PC-3 (cell line): ENCODE measurements at regions not wholly inside any gene's neighbourhood (a gene's known extent, or its start where the extent isn't known, plus 50 kb on each side); places are given as distances from the start of the nearest gene placed in this dataset.

Source experiments
- ATAC-seq: fragments of 200-7000 bp; cut with Tn5 transposase; 2 replicates; pipeline ENCODE4 v1.9.1; 2020; ENCODE audit warnings: mild to moderate bottlenecking, moderate library complexity
- BruUV-seq: library from RNA; stranded (reverse); fragments of 400-500 nt; replicated peaks from 2 replicates; lab custom pipeline; 2021; lab: Mats Ljungman, UMichigan
- CTCF ChIA-PET: fragments of 300-600 bp; sonication (Branson Sonifier 250); formaldehyde crosslinking; loops from one replicate; lab custom pipeline; 2022; ENCODE audit warnings: antibody characterized with exemption; lab: Charles Lee
- POLR2A ChIA-PET: fragments of 300-600 bp; sonication (Branson Sonifier 250); formaldehyde crosslinking; loops from one replicate; lab custom pipeline; 2022; ENCODE audit warnings: antibody characterized with exemption; ENCODE audit not compliant: unreplicated experiment; lab: Charles Lee
- DNase-seq: peaks from one replicate; pipeline ENCODE4 v3.0.0-alpha.2; 2015
- H2AFZ ChIP-seq: fragments of 300-600 bp; sonication (generic); 2 replicates; pipeline ENCODE4 v1.6.0; 2016; ENCODE audit warnings: antibody characterized with exemption, low read length
- H3F3A ChIP-seq: fragments of 300-600 bp; sonication (generic); one replicate; pipeline ENCODE4 v1.6.0; 2017; ENCODE audit warnings: antibody characterized with exemption, low read length, control low read depth, mild to moderate bottlenecking; ENCODE audit not compliant: unreplicated experiment
- H3K27ac ChIP-seq: fragments of 300-600 bp; sonication (generic); 2 replicates; pipeline ENCODE4 v1.5.1; 2016; ENCODE audit warnings: mild to moderate bottlenecking, low read length
- H3K27me3 ChIP-seq: fragments of 300-600 bp; sonication (generic); 2 replicates; pipeline ENCODE4 v1.6.1; 2016; ENCODE audit warnings: low read length, mixed read lengths
- H3K36me3 ChIP-seq: fragments of 300-600 bp; sonication (generic); 2 replicates; pipeline ENCODE4 v1.6.1; 2016; ENCODE audit warnings: low read depth, mixed run types, low read length, mixed read lengths
- H3K4me1 ChIP-seq: fragments of 300-600 bp; sonication (generic); 2 replicates; pipeline ENCODE4 v1.5.1; 2016; ENCODE audit warnings: low read length; ENCODE audit not compliant: insufficient read depth
- H3K4me2 ChIP-seq: fragments of 300-600 bp; sonication (generic); 2 replicates; pipeline ENCODE4 v1.6.0; 2016; ENCODE audit warnings: low read length
- H3K4me3 ChIP-seq: fragments of 300-600 bp; sonication (generic); 2 replicates; pipeline ENCODE4 v1.5.1; 2016; ENCODE audit warnings: mild to moderate bottlenecking, low read length, mixed read lengths
- H3K79me2 ChIP-seq: fragments of 300-600 bp; sonication (generic); 2 replicates; pipeline ENCODE4 v1.6.1; 2017; ENCODE audit warnings: low read length, mixed read lengths
- H3K9ac ChIP-seq: fragments of 300-600 bp; sonication (generic); 2 replicates; pipeline ENCODE4 v1.6.0; 2016; ENCODE audit warnings: mild to moderate bottlenecking, low read length
- H3K9me2 ChIP-seq: fragments of 300-600 bp; sonication (generic); replicated peaks from 2 replicates; pipeline ENCODE4 v1.6.1; 2016; ENCODE audit warnings: mixed run types, low read length, mixed read lengths
- H3K9me3 ChIP-seq: fragments of 300-600 bp; sonication (generic); 2 replicates; pipeline ENCODE4 v1.6.1; 2016; ENCODE audit warnings: low read length, mixed read lengths
- H4K20me1 ChIP-seq: fragments of 300-600 bp; sonication (generic); 2 replicates; pipeline ENCODE4 v1.6.1; 2016; ENCODE audit warnings: low read length, mixed read lengths
- CTCF ChIP-seq: fragments of 300-600 bp; sonication (generic); conservative IDR thresholded peaks from 2 replicates; pipeline ENCODE4 v1.5.1; 2017; ENCODE audit warnings: antibody characterized with exemption, low read depth, mild to moderate bottlenecking, low read length
- EZH2 ChIP-seq: fragments of 300-600 bp; sonication (generic); IDR thresholded peaks from one replicate; pipeline ENCODE4 v1.6.1; 2017; ENCODE audit warnings: antibody characterized with exemption, mild to moderate bottlenecking, low read length; ENCODE audit not compliant: unreplicated experiment
- EZH2phosphoT487 ChIP-seq: fragments of 300-600 bp; sonication (generic); IDR thresholded peaks from 2 replicates; pipeline ENCODE4 v1.6.1; 2018; ENCODE audit warnings: mild to moderate bottlenecking, antibody characterized with exemption, low read length, borderline replicate concordance
- intact Hi-C: fragments of 100-400 bp; cut with micrococcal nuclease; formaldehyde crosslinking; loops from 2 replicates; pipeline ENCODE4 v1.9.0; 2023

GRCh38 chr3:71991681-71992080 is 206.7 kb upstream of the PROK2 start:
- H3K27me3 ChIP-seq, result peaks cover 7% of the 10 kb centered on the region; the same call in 1 of the 2 replicates
- H3K4me1 ChIP-seq, result no peaks in the 10 kb centered on the region

GRCh38 chr3:71991046-71991445 is 206.1 kb upstream of the PROK2 start:
- H3K9me3 ChIP-seq, result no peaks in the 10 kb centered on the region
- no peak overlapping the region for H3K4me2 ChIP-seq
- no peaks in the 10 kb centered on the region for H4K20me1 ChIP-seq
- H3K9ac ChIP-seq, result no peak overlapping the region
- TF ChIP-seq EZH2 (no peak), CTCF (no peak), EZH2phosphoT487 (no peak)
- no peak overlapping the region for H3K27ac ChIP-seq
- peaks cover under 1% of the 10 kb centered on the region; the same call in 1 of the 2 replicates for H3K27me3 ChIP-seq
- no TSS peak for BruUV-seq
- H3K9me2 ChIP-seq, result no peaks in the 10 kb centered on the region
- DNase-seq (no peak), ATAC-seq (no peak)
- intact Hi-C loops, result no loop called here
- no peaks in the 10 kb centered on the region for H3K79me2 ChIP-seq
- no peaks in the 10 kb centered on the region for H3F3A ChIP-seq
- H2AFZ ChIP-seq, result no peak overlapping the region
- H3K4me1 ChIP-seq, result no peaks in the 10 kb centered on the region
- no peak overlapping the region for H3K4me3 ChIP-seq
- ChIA-PET POLR2A (no interaction called here), CTCF (no interaction called here)
- H3K36me3 ChIP-seq, result no peaks in the 10 kb centered on the region

More at GRCh38 chr3:71991681-71992080, 206.7 kb upstream of the PROK2 start:
- Histone ChIP-seq H3K9me3 (no peaks in the 10 kb centered on the region), H4K20me1 (no peaks in the 10 kb centered on the region), H3K36me3 (no peaks in the 10 kb centered on the region), H3K4me2 (no peak overlapping the region), H3K79me2 (no peaks in the 10 kb centered on the region), H3K9ac (no peak overlapping the region), H3K27ac (no peak overlapping the region), H2AFZ (no peak overlapping the region), H3K4me3 (no peak overlapping the region), H3K9me2 (no peaks in the 10 kb centered on the region), H3F3A (no peaks in the 10 kb centered on the region)
- no peak for ATAC-seq
- BruUV-seq, result no TSS peak
- DNase-seq, result no peak
- ChIA-PET CTCF (no interaction called here), POLR2A (no interaction called here)
- no peak for TF ChIP-seq EZH2
- TF ChIP-seq CTCF, result no peak
- intact Hi-C loops, result no loop called here

- no peaks in the 10 kb centered on the region for H3K27me3 ChIP-seq
- no peaks in the 10 kb centered on the region for H3K9me3 ChIP-seq
- H3K27ac ChIP-seq, result no peak overlapping the region
- H3K36me3 ChIP-seq, result no peaks in the 10 kb centered on the region
- no peak for DNase-seq
- no peaks in the 10 kb centered on the region for H3K9me2 ChIP-seq
- H3K4me2 ChIP-seq, result no peak overlapping the region
- no peak overlapping the region for H3K9ac ChIP-seq
- no peaks in the 10 kb centered on the region for H3K79me2 ChIP-seq
- BruUV-seq, result no TSS peak
- intact Hi-C loops, result no loop called here
- ATAC-seq, result no peak
- no peaks in the 10 kb centered on the region for H4K20me1 ChIP-seq
- ChIA-PET CTCF (no interaction called here), POLR2A (no interaction called here)
- no peaks in the 10 kb centered on the region for H3K4me1 ChIP-seq
- no peaks in the 10 kb centered on the region for H3F3A ChIP-seq
- H3K4me3 ChIP-seq, result no peak overlapping the region
- no peak overlapping the region for H2AFZ ChIP-seq
- TF ChIP-seq EZH2phosphoT487 (no peak), EZH2 (no peak), CTCF (no peak)
These were observed 205.6 kb upstream of the PROK2 start for GRCh38 chr3:71990545-71990944.
